H9 (cell line): ENCODE measurements at regions not wholly inside any gene's neighbourhood (a gene's known extent, or its start where the extent isn't known, plus 50 kb on each side); places are given as distances from the start of the nearest gene placed in this dataset.

Experiments used
- DNase-seq: peaks from one replicate; pipeline ENCODE4 v3.0.0-alpha.2; 2017
- H2AFZ ChIP-seq: one replicate; pipeline ENCODE4 v1.6.1; 2013; ENCODE audit warnings: mild to moderate bottlenecking, low read length, control low read depth, moderate library complexity
- H2AK5ac ChIP-seq: 2 replicates; pipeline ENCODE4 v1.6.1; 2013; ENCODE audit warnings: low read length, control low read depth, mixed read lengths; ENCODE audit not compliant: insufficient read length
- H2BK120ac ChIP-seq: one replicate; pipeline ENCODE4 v1.6.1; 2013; ENCODE audit warnings: low read depth, mild to moderate bottlenecking, low read length, control low read depth, inconsistent platforms; ENCODE audit not compliant: poor library complexity, severe bottlenecking
- H2BK12ac ChIP-seq: 2 replicates; pipeline ENCODE4 v1.6.1; 2013; ENCODE audit warnings: low read length, control low read depth, mixed read lengths, low read depth; ENCODE audit not compliant: insufficient read length
- H2BK15ac ChIP-seq: 2 replicates; pipeline ENCODE4 v1.6.1; 2013; ENCODE audit warnings: low read depth, low read length, control low read depth
- H2BK20ac ChIP-seq: one replicate; pipeline ENCODE4 v1.6.1; 2013; ENCODE audit warnings: low read depth, mild to moderate bottlenecking, low read length, control low read depth, inconsistent platforms; ENCODE audit not compliant: poor library complexity, severe bottlenecking
- H2BK5ac ChIP-seq: 2 replicates; pipeline ENCODE4 v1.6.1; 2013; ENCODE audit warnings: low read length, control low read depth, mixed read lengths; ENCODE audit not compliant: insufficient read length
- H3K14ac ChIP-seq: 2 replicates; pipeline ENCODE4 v1.6.1; 2013; ENCODE audit warnings: low read length, control low read depth; ENCODE audit not compliant: insufficient read depth
- H3K18ac ChIP-seq: 2 replicates; pipeline ENCODE4 v1.6.1; 2013; ENCODE audit warnings: low read depth, mild to moderate bottlenecking, mixed read lengths, low read length, control low read depth; ENCODE audit not compliant: insufficient read length
- H3K23ac ChIP-seq: 2 replicates; pipeline ENCODE4 v1.6.1; 2013; ENCODE audit warnings: low read length, control low read depth, mixed read lengths, low read depth; ENCODE audit not compliant: insufficient read length
- H3K23me2 ChIP-seq: 2 replicates; pipeline ENCODE4 v1.6.1; 2013; ENCODE audit warnings: low read depth, mild to moderate bottlenecking, mixed read lengths, low read length, control low read depth; ENCODE audit not compliant: insufficient read length, poor library complexity, severe bottlenecking
- H3K27ac ChIP-seq: 2 replicates; pipeline ENCODE4 v1.5.1; 2013; ENCODE audit warnings: low read length, control low read depth, mixed read lengths, low read depth; ENCODE audit not compliant: insufficient read length
- H3K27me3 ChIP-seq: 2 replicates; pipeline ENCODE4 v1.6.1; 2013; ENCODE audit warnings: low read length, control low read depth, inconsistent platforms; ENCODE audit not compliant: insufficient read depth
- H3K4ac ChIP-seq: 2 replicates; pipeline ENCODE4 v1.6.1; 2013; ENCODE audit warnings: low read depth, mild to moderate bottlenecking, control low read depth, inconsistent platforms, low read length, moderate library complexity
- H3K4me1 ChIP-seq: 2 replicates; pipeline ENCODE4 v1.6.1; 2013; ENCODE audit warnings: low read length, control low read depth, inconsistent platforms; ENCODE audit not compliant: insufficient read depth
- H3K4me2 ChIP-seq: 2 replicates; pipeline ENCODE4 v1.6.1; 2013; ENCODE audit warnings: low read length, control low read depth, mixed read lengths; ENCODE audit not compliant: insufficient read length, insufficient read depth
- H3K56ac ChIP-seq: 2 replicates; pipeline ENCODE4 v1.6.1; 2013; ENCODE audit warnings: low read depth, mild to moderate bottlenecking, mixed read lengths, low read length, control low read depth; ENCODE audit not compliant: insufficient read length
- H3K79me1 ChIP-seq: 2 replicates; pipeline ENCODE4 v1.6.1; 2013; ENCODE audit warnings: low read depth, mild to moderate bottlenecking, moderate library complexity, low read length, control low read depth, inconsistent platforms; ENCODE audit not compliant: insufficient read depth, poor library complexity, severe bottlenecking
- H3K79me2 ChIP-seq: 2 replicates; pipeline ENCODE4 v1.6.1; 2013; ENCODE audit warnings: low read length, control low read depth, inconsistent platforms; ENCODE audit not compliant: insufficient read depth
- H3K9ac ChIP-seq: 2 replicates; pipeline ENCODE4 v1.6.1; 2013; ENCODE audit warnings: low read length, control low read depth, mixed read lengths; ENCODE audit not compliant: insufficient read length; ENCODE audit errors: extremely low read depth
- H3K9me3 ChIP-seq: one replicate; pipeline ENCODE4 v1.6.1; 2013; ENCODE audit warnings: low read depth, low read length, inconsistent platforms; ENCODE audit not compliant: control insufficient read depth
- H3T11ph ChIP-seq: one replicate; pipeline ENCODE4 v1.6.1; 2013; ENCODE audit warnings: mild to moderate bottlenecking, low read length, control low read depth, inconsistent platforms
- H4K20me1 ChIP-seq: one replicate; pipeline ENCODE4 v1.6.1; 2013; ENCODE audit not compliant: control insufficient read depth, insufficient read length, insufficient read depth
- H4K5ac ChIP-seq: 2 replicates; pipeline ENCODE4 v1.6.1; 2013; ENCODE audit warnings: low read depth, mild to moderate bottlenecking, mixed read lengths, low read length, control low read depth; ENCODE audit not compliant: insufficient read length
- H4K8ac ChIP-seq: replicated peaks from 2 replicates; pipeline ENCODE4 v1.6.1; 2013; ENCODE audit warnings: low read length, control low read depth, mixed read lengths, low read depth; ENCODE audit not compliant: insufficient read length
- H4K91ac ChIP-seq: 2 replicates; pipeline ENCODE4 v1.6.1; 2013; ENCODE audit warnings: low read depth, mild to moderate bottlenecking, moderate library complexity, mixed read lengths, low read length, control low read depth; ENCODE audit not compliant: insufficient read length
- H3K27ac Mint-ChIP-seq, 3 experiments: 2 replicates in 2 of 3; 3 replicates in 1 of 3; pipeline ENCODE4 v1.8.0; 2020 to 2021; ENCODE audit warnings: mixed read lengths in 3 of 3, mild to moderate bottlenecking in 1 of 3, moderate library complexity in 1 of 3
- H3K27me3 Mint-ChIP-seq: 2 replicates; pipeline ENCODE4 v1.8.0; 2021; ENCODE audit warnings: low read depth, mild to moderate bottlenecking, moderate library complexity, mixed read lengths
- H3K36me3 Mint-ChIP-seq, 3 experiments: 2 replicates in 2 of 3; 3 replicates in 1 of 3; pipeline ENCODE4 v1.8.0; 2020 to 2021; ENCODE audit warnings: low read depth in 3 of 3, mixed read lengths in 3 of 3; ENCODE audit not compliant: insufficient read depth in 1 of 3
- H3K4me1 Mint-ChIP-seq, 2 experiments: 2 replicates each; pipeline ENCODE4 v1.8.0; 2020; ENCODE audit warnings: mixed read lengths in 2 of 2
- H3K4me3 Mint-ChIP-seq, 2 experiments: 2 replicates in 1 of 2; 3 replicates in 1 of 2; pipeline ENCODE4 v1.8.0; 2020 to 2021; ENCODE audit warnings: mild to moderate bottlenecking in 2 of 2, mixed read lengths in 2 of 2, moderate library complexity in 1 of 2
- H3K9me3 Mint-ChIP-seq, 2 experiments: 2 replicates in 1 of 2; 3 replicates in 1 of 2; pipeline ENCODE4 v1.8.0; 2020; ENCODE audit warnings: mild to moderate bottlenecking in 2 of 2, mixed read lengths in 2 of 2, moderate library complexity in 1 of 2
- CTCF ChIP-seq: fragments of 200-600 bp; sonication (generic); conservative IDR thresholded peaks from 3 replicates; pipeline ENCODE4 v1.8.0; 2021; ENCODE audit warnings: antibody characterized with exemption, mild to moderate bottlenecking

GRCh38 chr4:159582685-159583084 lies 479.8 kb downstream of the RAPGEF2 start:
- peaks cover 15% of the 10 kb centered on the region for H3K9me3 ChIP-seq
- H3K23ac ChIP-seq: no peak overlapping the region
- H4K91ac ChIP-seq: no peak overlapping the region
- no peak overlapping the region for H2BK20ac ChIP-seq
- H3T11ph ChIP-seq: no peak overlapping the region
- H3K4ac ChIP-seq: no peak overlapping the region
- no peak overlapping the region for H4K8ac ChIP-seq
- Mint-ChIP-seq H3K4me3 (no peak overlapping the region), H3K9me3 (peaks cover 32% of the 10 kb centered on the region in 2 experiments), H3K27ac (no peak overlapping the region), H3K27me3 (no peaks in the 10 kb centered on the region; the same call in 1 of the 2 replicates), H3K4me1 (no peaks in the 10 kb centered on the region), H3K36me3 (peaks cover 18 to 27% (median 23%) of the 10 kb centered on the region in 3 experiments)
- no peak overlapping the region for H3K14ac ChIP-seq
- no peak overlapping the region for H2BK5ac ChIP-seq
- H3K79me2 ChIP-seq: no peaks in the 10 kb centered on the region
- no peak overlapping the region for H2BK15ac ChIP-seq
- H3K9ac ChIP-seq: no peak overlapping the region
- no peak for TF ChIP-seq CTCF
- H3K79me1 ChIP-seq: no peaks in the 10 kb centered on the region
- no peak overlapping the region for H3K56ac ChIP-seq
- no peak for DNase-seq
- no peak overlapping the region for H2AFZ ChIP-seq
- no peak overlapping the region for H2BK12ac ChIP-seq
- no peak overlapping the region for H3K18ac ChIP-seq
- H3K4me2 ChIP-seq: no peak overlapping the region
- no peak overlapping the region for H3K27ac ChIP-seq
- no peaks in the 10 kb centered on the region for H4K20me1 ChIP-seq
- H3K23me2 ChIP-seq: no peaks in the 10 kb centered on the region
- no peak overlapping the region for H2BK120ac ChIP-seq
- H2AK5ac ChIP-seq: no peak overlapping the region
- no peaks in the 10 kb centered on the region for H3K4me1 ChIP-seq
- H4K5ac ChIP-seq: no peak overlapping the region
- H3K27me3 ChIP-seq: no peaks in the 10 kb centered on the region
